ENCODE measurements at regions not wholly inside any gene's neighbourhood (a gene's known extent, or its start where the extent isn't known, plus 50 kb on each side); places are given as distances from the start of the nearest gene placed in this dataset.
"Not testable (repeated sequence)": the region's sequence is repeated elsewhere in the genome, so short reads cannot be mapped to it uniquely, and the experiment has no call there.

DNA sequence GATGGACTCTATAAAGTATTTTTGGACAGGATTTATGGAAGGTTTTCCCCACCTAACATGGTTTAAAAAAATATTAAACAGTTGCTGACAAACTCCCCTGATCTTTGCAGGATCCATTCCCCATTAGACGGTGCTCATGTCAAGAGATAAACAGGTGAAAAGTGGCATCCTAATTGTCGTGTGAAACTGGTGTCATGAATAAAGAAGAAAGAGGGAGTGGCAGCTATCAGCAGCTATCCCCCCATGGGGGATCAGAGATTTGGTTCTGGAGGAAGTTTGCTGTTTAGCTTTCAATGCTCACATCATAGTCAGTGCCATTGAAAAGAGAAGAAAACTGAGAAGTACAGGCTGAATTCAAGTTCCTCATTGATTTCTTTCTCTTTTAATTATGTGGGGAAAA, 329.3 kb upstream of the BRINP1 start:
- Mint-ChIP-seq H3K4me1 (ENCODE audit: low read depth) (no peaks in the 10 kb centered on the region), H3K4me3 (no peak overlapping the region), H3K27me3 (no peaks in the 10 kb centered on the region), H3K9me3 (no peaks in the 10 kb centered on the region), H3K36me3 (ENCODE audit: low read depth) (no peaks in the 10 kb centered on the region), H3K27ac (no peak overlapping the region)
- intact Hi-C loops (cut with micrococcal nuclease), result no loop called here

- Mint-ChIP-seq H3K36me3 (ENCODE audit: low read depth) (no peaks in the 10 kb centered on the region), H3K9me3 (no peaks in the 10 kb centered on the region), H3K27me3 (no peaks in the 10 kb centered on the region), H3K4me1 (ENCODE audit: low read depth) (no peaks in the 10 kb centered on the region), H3K4me3 (no peak overlapping the region), H3K27ac (no peak overlapping the region)
- intact Hi-C loops (cut with micrococcal nuclease), result no loop called here
These were observed 328.8 kb upstream of the BRINP1 start for GRCh38 chr9:119697996-119698395.

GRCh38 chr9:119689879-119690278, 320.6 kb upstream of the BRINP1 start:
- no peak overlapping the region for H3K27ac Mint-ChIP-seq
- H3K4me3 Mint-ChIP-seq, result no peak overlapping the region
- H3K9me3 Mint-ChIP-seq, result no peaks in the 10 kb centered on the region
- intact Hi-C loops (cut with micrococcal nuclease), result no loop called here
- H3K4me1 Mint-ChIP-seq (ENCODE audit: low read depth), result no peaks in the 10 kb centered on the region
- no peaks in the 10 kb centered on the region for H3K36me3 Mint-ChIP-seq (ENCODE audit: low read depth)
- no peaks in the 10 kb centered on the region for H3K27me3 Mint-ChIP-seq

DNA sequence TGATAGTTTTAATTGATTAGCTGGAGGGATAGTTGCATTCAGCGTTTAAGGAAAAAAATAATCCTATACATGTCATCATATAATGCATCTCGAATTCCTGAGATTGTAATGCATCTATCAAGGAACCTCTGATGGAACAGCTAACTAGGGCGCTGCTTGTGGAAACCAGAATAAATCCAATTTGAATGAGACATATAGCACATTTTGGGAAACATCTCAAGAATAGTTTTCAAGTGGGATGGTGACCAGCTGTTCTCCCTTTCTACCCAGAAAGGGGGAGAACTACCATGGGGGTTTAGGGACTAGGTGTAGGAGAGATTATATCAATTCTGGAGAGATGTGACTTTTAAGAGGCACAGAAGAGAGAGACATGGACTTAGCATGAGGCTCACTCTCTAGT, 319.3 kb upstream of the BRINP1 start:
- H3K4me3 Mint-ChIP-seq, result no peak overlapping the region
- no peak overlapping the region for H3K27ac Mint-ChIP-seq
- intact Hi-C loops (cut with micrococcal nuclease), result no loop called here
- H3K9me3 Mint-ChIP-seq, result no peaks in the 10 kb centered on the region
- no peaks in the 10 kb centered on the region for H3K4me1 Mint-ChIP-seq (ENCODE audit: low read depth)
- H3K27me3 Mint-ChIP-seq, result no peaks in the 10 kb centered on the region
- H3K36me3 Mint-ChIP-seq (ENCODE audit: low read depth), result no peaks in the 10 kb centered on the region

GRCh38 chr9:119677811-119678505, 308.7 kb upstream of the BRINP1 start:
- no peaks in the 10 kb centered on the region for H3K4me1 Mint-ChIP-seq (ENCODE audit: low read depth)
- H3K9me3 Mint-ChIP-seq, result no peaks in the 10 kb centered on the region
- H3K27me3 Mint-ChIP-seq, result no peaks in the 10 kb centered on the region
- H3K27ac Mint-ChIP-seq, result no peak overlapping the region
- H3K4me3 Mint-ChIP-seq, result no peak overlapping the region
- intact Hi-C loops (cut with micrococcal nuclease), result no loop called here
- no peaks in the 10 kb centered on the region for H3K36me3 Mint-ChIP-seq (ENCODE audit: low read depth)

- intact Hi-C loops (cut with micrococcal nuclease), result no loop called here
- H3K27me3 Mint-ChIP-seq, result no peaks in the 10 kb centered on the region
- no peak overlapping the region for H3K4me3 Mint-ChIP-seq
- no peak overlapping the region for H3K27ac Mint-ChIP-seq
- no peaks in the 10 kb centered on the region for H3K36me3 Mint-ChIP-seq (ENCODE audit: low read depth)
- H3K9me3 Mint-ChIP-seq, result no peaks in the 10 kb centered on the region
- no peaks in the 10 kb centered on the region for H3K4me1 Mint-ChIP-seq (ENCODE audit: low read depth)
These were observed 306.7 kb upstream of the BRINP1 start for GRCh38 chr9:119675951-119676350.

DNA sequence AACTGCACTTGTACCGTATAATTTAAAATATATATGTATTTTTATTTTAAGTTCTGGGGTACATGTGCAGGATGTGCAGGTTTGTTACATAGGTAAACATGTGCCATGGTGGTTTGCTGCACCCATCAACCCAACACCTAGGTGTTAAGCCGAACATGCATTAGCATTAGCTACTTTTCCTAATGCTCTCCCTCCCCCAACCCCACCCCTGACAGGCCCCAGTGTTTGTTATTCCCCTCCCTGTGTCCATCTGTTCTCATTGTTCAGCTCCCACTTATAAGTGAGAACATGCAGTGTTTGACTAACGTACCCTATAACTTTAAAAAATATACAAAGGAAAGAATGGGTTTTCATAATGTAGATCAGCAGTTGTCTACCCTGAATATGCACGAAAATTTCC, 303.5 kb upstream of the BRINP1 start:
- H3K27ac Mint-ChIP-seq; intact Hi-C loops (cut with micrococcal nuclease); H3K27me3 Mint-ChIP-seq; H3K36me3 Mint-ChIP-seq (ENCODE audit: low read depth); H3K4me1 Mint-ChIP-seq (ENCODE audit: low read depth); H3K4me3 Mint-ChIP-seq; H3K9me3 Mint-ChIP-seq: not testable (repeated sequence)

- no peaks in the 10 kb centered on the region for H3K4me1 Mint-ChIP-seq (ENCODE audit: low read depth)
These were observed 298.7 kb upstream of the BRINP1 start for GRCh38 chr9:119667916-119668315.

GRCh38 chr9:119667163-119667562, 297.9 kb upstream of the BRINP1 start:
- intact Hi-C loops (cut with micrococcal nuclease), result no loop called here
- Mint-ChIP-seq H3K9me3 (no peaks in the 10 kb centered on the region), H3K27me3 (no peaks in the 10 kb centered on the region), H3K36me3 (ENCODE audit: low read depth) (no peaks in the 10 kb centered on the region), H3K27ac (no peak overlapping the region), H3K4me3 (no peak overlapping the region), H3K4me1 (ENCODE audit: low read depth) (no peaks in the 10 kb centered on the region)

More at GRCh38 chr9:119667916-119668315, 298.7 kb upstream of the BRINP1 start:
- H3K4me3 Mint-ChIP-seq, result no peak overlapping the region
- no peaks in the 10 kb centered on the region for H3K9me3 Mint-ChIP-seq
- H3K27me3 Mint-ChIP-seq, result no peaks in the 10 kb centered on the region
- no peak overlapping the region for H3K27ac Mint-ChIP-seq
- no peaks in the 10 kb centered on the region for H3K36me3 Mint-ChIP-seq (ENCODE audit: low read depth)
- intact Hi-C loops (cut with micrococcal nuclease), result no loop called here

GRCh38 chr9:119662329-119662728, 293.1 kb upstream of the BRINP1 start:
- Mint-ChIP-seq H3K27ac (no peak overlapping the region), H3K9me3 (no peaks in the 10 kb centered on the region), H3K36me3 (ENCODE audit: low read depth) (no peaks in the 10 kb centered on the region), H3K4me1 (ENCODE audit: low read depth) (no peaks in the 10 kb centered on the region), H3K27me3 (no peaks in the 10 kb centered on the region), H3K4me3 (no peak overlapping the region)
- intact Hi-C loops (cut with micrococcal nuclease), result no loop called here

GRCh38 chr9:119652931-119653330, 283.7 kb upstream of the BRINP1 start:
- intact Hi-C loops (cut with micrococcal nuclease), result no loop called here

GRCh38 chr9:119649205-119649604, 280.0 kb upstream of the BRINP1 start:
- H3K27ac Mint-ChIP-seq, result no peak overlapping the region
- no peaks in the 10 kb centered on the region for H3K27me3 Mint-ChIP-seq
- H3K36me3 Mint-ChIP-seq (ENCODE audit: low read depth), result no peaks in the 10 kb centered on the region
- H3K4me3 Mint-ChIP-seq, result no peak overlapping the region
- intact Hi-C loops (cut with micrococcal nuclease), result no loop called here
- peaks cover 9% of the 10 kb centered on the region for H3K9me3 Mint-ChIP-seq
- H3K4me1 Mint-ChIP-seq (ENCODE audit: low read depth), result no peaks in the 10 kb centered on the region

More at GRCh38 chr9:119652931-119653330, 283.7 kb upstream of the BRINP1 start:
- Mint-ChIP-seq H3K4me3 (no peak overlapping the region), H3K4me1 (ENCODE audit: low read depth) (no peaks in the 10 kb centered on the region), H3K36me3 (ENCODE audit: low read depth) (no peaks in the 10 kb centered on the region), H3K9me3 (no peaks in the 10 kb centered on the region), H3K27ac (no peak overlapping the region), H3K27me3 (no peaks in the 10 kb centered on the region)

- no peak overlapping the region for H3K27ac Mint-ChIP-seq
- H3K27me3 Mint-ChIP-seq, result no peaks in the 10 kb centered on the region
- no peaks in the 10 kb centered on the region for H3K4me1 Mint-ChIP-seq (ENCODE audit: low read depth)
- H3K36me3 Mint-ChIP-seq (ENCODE audit: low read depth), result no peaks in the 10 kb centered on the region
- H3K9me3 Mint-ChIP-seq, result peaks cover 25% of the 10 kb centered on the region
- no peak overlapping the region for H3K4me3 Mint-ChIP-seq
- intact Hi-C loops (cut with micrococcal nuclease), result no loop called here
These were observed 270.2 kb upstream of the BRINP1 start for GRCh38 chr9:119639287-119639955.

GRCh38 chr9:119634006-119634405, 264.8 kb upstream of the BRINP1 start:
- intact Hi-C loops (cut with micrococcal nuclease), result no loop called here
- Mint-ChIP-seq H3K27me3 (no peaks in the 10 kb centered on the region), H3K4me1 (ENCODE audit: low read depth) (no peaks in the 10 kb centered on the region), H3K36me3 (ENCODE audit: low read depth) (no peaks in the 10 kb centered on the region), H3K4me3 (no peak overlapping the region), H3K27ac (no peak overlapping the region), H3K9me3 (peaks cover 27% of the 10 kb centered on the region)

GRCh38 chr9:119611565-119611964, 242.3 kb upstream of the BRINP1 start:
- no peaks in the 10 kb centered on the region for H3K36me3 Mint-ChIP-seq (ENCODE audit: low read depth)
- no peaks in the 10 kb centered on the region for H3K4me1 Mint-ChIP-seq (ENCODE audit: low read depth)
- no peak overlapping the region for H3K4me3 Mint-ChIP-seq
- peaks cover 25% of the 10 kb centered on the region for H3K9me3 Mint-ChIP-seq
- intact Hi-C loops (cut with micrococcal nuclease), result no loop called here
- H3K27ac Mint-ChIP-seq, result no peak overlapping the region
- no peaks in the 10 kb centered on the region for H3K27me3 Mint-ChIP-seq
